Keratinocyte (primary cell): ENCODE measurements at regions not wholly inside any gene's neighbourhood (a gene's known extent, or its start where the extent isn't known, plus 50 kb on each side); places are given as distances from the start of the nearest gene placed in this dataset.

ENCODE experiments used
- DNase-seq: peaks from one replicate; pipeline ENCODE4 v3.0.0-alpha.2; 2011; ENCODE audit warnings: low read depth, missing footprints, low spot score
- FAIRE-seq: peaks from 2 replicates; lab custom pipeline; 2011; peaks lifted over from hg19 to GRCh38; lab: Jason Lieb, UNC
- H2AFZ ChIP-seq: 2 replicates; pipeline ENCODE4 v1.6.0; 2012; ENCODE audit warnings: low read length, control low read depth, inconsistent platforms; ENCODE audit not compliant: control insufficient read depth
- H3K27ac ChIP-seq: 2 replicates; pipeline ENCODE4 v1.5.1; 2011; ENCODE audit warnings: low read length; ENCODE audit not compliant: control insufficient read depth, insufficient read depth
- H3K27me3 ChIP-seq: 3 replicates; pipeline ENCODE4 v1.6.0; 2011; ENCODE audit warnings: low read length; ENCODE audit not compliant: control insufficient read depth, insufficient read depth; ENCODE audit errors: extremely low read depth
- H3K36me3 ChIP-seq, 2 experiments: 2 replicates in 1 of 2; 3 replicates in 1 of 2; pipeline ENCODE4 v1.5.1; 2011; ENCODE audit warnings: low read length in 2 of 2, mild to moderate bottlenecking in 1 of 2; ENCODE audit not compliant: control insufficient read depth in 2 of 2, insufficient read depth in 2 of 2; ENCODE audit errors: extremely low read depth in 1 of 2
- H3K4me1 ChIP-seq: 3 replicates; pipeline ENCODE4 v1.5.1; 2011; ENCODE audit warnings: low read length; ENCODE audit not compliant: control insufficient read depth, insufficient read depth; ENCODE audit errors: extremely low read depth
- H3K4me2 ChIP-seq: 3 replicates; pipeline ENCODE4 v1.6.0; 2011; ENCODE audit warnings: low read depth, low read length; ENCODE audit not compliant: control insufficient read depth, insufficient read depth; ENCODE audit errors: extremely low read depth
- H3K4me3 ChIP-seq, 3 experiments: fragments of 200-600 bp in 1 of 3; sonication (generic) in 1 of 3; 2 replicates in 2 of 3; 3 replicates in 1 of 3; pipeline ENCODE4 v1.5.1; 2011 to 2016; ENCODE audit warnings: low read length in 3 of 3, mild to moderate bottlenecking in 3 of 3, control low read depth in 2 of 3, inconsistent platforms in 1 of 3, low read depth in 1 of 3, mixed read lengths in 1 of 3, mixed run types in 1 of 3, moderate library complexity in 1 of 3; ENCODE audit not compliant: control insufficient read depth in 2 of 3, insufficient read depth in 2 of 3; ENCODE audit errors: extremely low read depth in 1 of 3
- H3K79me2 ChIP-seq: 2 replicates; pipeline ENCODE4 v1.6.0; 2012; ENCODE audit warnings: low read length; ENCODE audit not compliant: control insufficient read depth, insufficient read depth
- H3K9ac ChIP-seq: 3 replicates; pipeline ENCODE4 v1.6.0; 2011; ENCODE audit warnings: low read length; ENCODE audit not compliant: control insufficient read depth, insufficient read depth; ENCODE audit errors: extremely low read depth
- H3K9me1 ChIP-seq: 3 replicates; pipeline ENCODE4 v1.6.0; 2011; ENCODE audit warnings: low read length; ENCODE audit not compliant: control insufficient read depth, insufficient read depth; ENCODE audit errors: extremely low read depth
- H3K9me3 ChIP-seq: 2 replicates; pipeline ENCODE4 v1.5.1; 2012; ENCODE audit warnings: low read depth, low read length; ENCODE audit not compliant: control insufficient read depth
- H4K20me1 ChIP-seq: 3 replicates; pipeline ENCODE4 v1.6.0; 2011; ENCODE audit warnings: low read length; ENCODE audit not compliant: control insufficient read depth, insufficient read depth; ENCODE audit errors: extremely low read depth
- EZH2 ChIP-seq: IDR thresholded peaks from one replicate; pipeline ENCODE4 v1.6.1; 2012; ENCODE audit warnings: inconsistent platforms, mild to moderate bottlenecking, low read length, moderate library complexity
- dilution Hi-C: fragments of 300-500 bp; cut with MboI; formaldehyde crosslinking; loops from one replicate; pipeline ENCODE4 v1.7.0; 2020; ENCODE audit warnings: low sequenced_read_pairs; ENCODE audit not compliant: extremely low pct_ligation_motif_present
- TF ChIP-seq, protein P1 (sequence below), 3 experiments: IDR thresholded peaks in 1 of 3; conservative IDR thresholded peaks in 1 of 3; optimal IDR thresholded peaks in 1 of 3; 2 replicates in 2 of 3; 3 replicates in 1 of 3; pipeline versions ENCODE3 to v1.5.1; 2011; ENCODE audit warnings: low read length in 3 of 3, mild to moderate bottlenecking in 3 of 3, moderate library complexity in 2 of 3, control low read depth in 1 of 3, inconsistent platforms in 1 of 3; ENCODE audit not compliant: insufficient read depth in 2 of 3; ENCODE audit errors: extremely low read depth in 1 of 3

DNA sequence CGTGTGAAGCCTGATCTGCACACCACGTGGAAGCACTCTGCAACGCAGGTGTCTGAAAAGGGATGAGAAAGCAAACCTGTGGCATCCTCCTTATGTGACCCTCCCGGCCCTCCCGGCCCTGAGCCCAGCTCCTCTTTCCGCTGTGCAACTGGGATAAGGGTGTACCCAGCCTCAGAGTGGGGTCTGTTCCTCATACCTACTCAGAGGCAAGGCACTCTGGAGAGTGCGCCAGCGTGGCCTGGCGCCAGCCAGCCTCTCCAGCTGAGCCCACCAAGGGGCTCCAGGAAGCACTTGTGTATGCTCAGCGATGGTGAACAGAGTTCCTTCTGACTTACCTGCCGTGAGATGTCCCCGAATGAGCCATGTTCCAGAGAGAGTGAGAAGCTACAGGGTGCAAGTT is 102.8 kb downstream of the IRX1 start:
- no peak overlapping the region for H3K4me3 ChIP-seq
- H4K20me1 ChIP-seq = no peaks in the 10 kb centered on the region
- no peaks in the 10 kb centered on the region for H3K36me3 ChIP-seq
- no peaks in the 10 kb centered on the region for H3K79me2 ChIP-seq
- peaks cover 2% of the 10 kb centered on the region for H3K9me3 ChIP-seq
- no peak for TF ChIP-seq EZH2
- TF ChIP-seq, protein P1, sequence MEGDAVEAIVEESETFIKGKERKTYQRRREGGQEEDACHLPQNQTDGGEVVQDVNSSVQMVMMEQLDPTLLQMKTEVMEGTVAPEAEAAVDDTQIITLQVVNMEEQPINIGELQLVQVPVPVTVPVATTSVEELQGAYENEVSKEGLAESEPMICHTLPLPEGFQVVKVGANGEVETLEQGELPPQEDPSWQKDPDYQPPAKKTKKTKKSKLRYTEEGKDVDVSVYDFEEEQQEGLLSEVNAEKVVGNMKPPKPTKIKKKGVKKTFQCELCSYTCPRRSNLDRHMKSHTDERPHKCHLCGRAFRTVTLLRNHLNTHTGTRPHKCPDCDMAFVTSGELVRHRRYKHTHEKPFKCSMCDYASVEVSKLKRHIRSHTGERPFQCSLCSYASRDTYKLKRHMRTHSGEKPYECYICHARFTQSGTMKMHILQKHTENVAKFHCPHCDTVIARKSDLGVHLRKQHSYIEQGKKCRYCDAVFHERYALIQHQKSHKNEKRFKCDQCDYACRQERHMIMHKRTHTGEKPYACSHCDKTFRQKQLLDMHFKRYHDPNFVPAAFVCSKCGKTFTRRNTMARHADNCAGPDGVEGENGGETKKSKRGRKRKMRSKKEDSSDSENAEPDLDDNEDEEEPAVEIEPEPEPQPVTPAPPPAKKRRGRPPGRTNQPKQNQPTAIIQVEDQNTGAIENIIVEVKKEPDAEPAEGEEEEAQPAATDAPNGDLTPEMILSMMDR (optimal IDR thresholded peaks at IDR 0.05 in 1 of 3, IDR thresholded peaks at IDR 0.05 in 1 of 3, conservative IDR thresholded peaks at IDR 0.05 in 1 of 3; ENCODE audit: extremely low read depth in 1 of 3, insufficient read depth in 2 of 3, low read length in 3 of 3) = no peak
- H2AFZ ChIP-seq = no peak overlapping the region
- no peaks in the 10 kb centered on the region for H3K27me3 ChIP-seq
- no peak overlapping the region for H3K9ac ChIP-seq
- no peak overlapping the region for H3K27ac ChIP-seq
- FAIRE-seq = no peak
- H3K9me1 ChIP-seq = no peaks in the 10 kb centered on the region
- no peaks in the 10 kb centered on the region for H3K4me1 ChIP-seq
- dilution Hi-C loops = no loop called here
- H3K4me2 ChIP-seq = no peak overlapping the region
- no peak for DNase-seq

DNA sequence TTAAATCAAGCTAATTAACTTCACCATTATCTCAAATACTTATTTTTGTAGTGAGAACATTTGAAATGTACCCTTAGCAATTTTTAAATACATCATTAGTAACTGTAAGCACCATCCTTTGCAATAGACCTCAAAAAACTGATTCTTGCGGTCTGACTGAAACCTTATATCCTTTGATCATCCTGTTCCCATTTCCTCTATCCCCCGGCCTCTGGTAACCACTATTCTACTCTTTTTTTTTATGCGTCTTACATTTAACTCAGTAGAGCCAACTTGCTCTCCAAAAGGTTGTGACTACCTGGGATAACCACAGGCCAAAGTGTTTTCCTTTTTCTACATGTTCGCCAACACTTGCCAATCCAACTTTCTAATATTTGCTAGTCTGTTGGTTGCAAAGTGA is 106.1 kb downstream of the IRX1 start:
- Histone ChIP-seq H3K9me3 (peaks cover 2% of the 10 kb centered on the region), H3K36me3 (no peaks in the 10 kb centered on the region), H3K27me3 (no peaks in the 10 kb centered on the region), H2AFZ (no peak overlapping the region), H4K20me1 (no peaks in the 10 kb centered on the region), H3K4me3 (no peak overlapping the region), H3K9me1 (no peaks in the 10 kb centered on the region), H3K9ac (no peak overlapping the region), H3K4me1 (no peaks in the 10 kb centered on the region), H3K27ac (no peak overlapping the region), H3K79me2 (no peaks in the 10 kb centered on the region), H3K4me2 (no peak overlapping the region)
- TF ChIP-seq, protein P1 (optimal IDR thresholded peaks at IDR 0.05 in 1 of 3, IDR thresholded peaks at IDR 0.05 in 1 of 3, conservative IDR thresholded peaks at IDR 0.05 in 1 of 3; ENCODE audit: extremely low read depth in 1 of 3, insufficient read depth in 2 of 3, low read length in 3 of 3) = no peak
- no peak for TF ChIP-seq EZH2
- dilution Hi-C loops = no loop called here
- DNase-seq = no peak
- no peak for FAIRE-seq
